GM19240 (cell line): ENCODE measurements at regions not wholly inside any gene's neighbourhood (a gene's known extent, or its start where the extent isn't known, plus 50 kb on each side); places are given as distances from the start of the nearest gene placed in this dataset.

Experiments
- DNase-seq: peaks from one replicate; pipeline ENCODE4 v3.0.0; 2011; ENCODE audit warnings: low spot score; ENCODE audit not compliant: insufficient read length

DNA sequence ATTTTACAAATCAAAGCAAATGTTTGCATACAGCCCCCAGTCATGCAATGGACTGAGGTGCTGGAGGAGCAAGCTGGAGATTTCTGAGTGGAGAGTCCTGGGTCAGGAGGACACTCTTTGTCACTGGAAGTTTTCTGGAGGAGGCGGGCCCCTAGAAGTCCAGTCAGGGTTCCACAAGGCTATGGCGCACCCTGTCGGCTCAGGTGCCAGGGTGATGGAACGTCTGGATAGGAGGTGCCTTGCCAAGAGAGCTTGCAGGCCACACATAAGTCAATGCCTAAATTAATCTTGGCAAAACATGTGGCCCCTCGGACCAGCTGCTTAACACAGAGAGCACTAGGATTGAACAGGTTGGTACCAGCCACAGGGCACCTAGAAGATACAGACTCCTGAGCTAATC, 174.7 kb upstream of the CADM1 start:
- DNase-seq = no peak

DNA sequence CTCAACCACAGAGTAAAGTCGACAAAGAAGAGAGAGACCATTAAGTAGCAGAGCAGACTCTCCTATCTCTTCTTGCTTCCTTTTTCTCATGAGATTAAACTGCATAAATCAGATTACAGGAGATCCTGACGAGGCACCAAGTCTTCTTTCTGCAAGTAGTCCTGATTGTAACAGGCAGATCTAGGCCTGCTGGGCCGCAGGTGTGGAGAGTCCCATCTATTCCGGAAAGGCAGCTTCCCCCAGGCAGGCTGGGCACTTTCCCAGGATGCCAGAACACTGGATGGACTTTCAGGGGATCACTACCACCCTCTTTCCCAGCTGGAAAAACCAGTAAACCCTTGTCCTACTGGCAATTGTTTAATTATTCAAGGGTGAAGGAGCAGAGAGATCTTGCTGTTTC, 173.0 kb upstream of the CADM1 start:
- DNase-seq = no peak

DNA sequence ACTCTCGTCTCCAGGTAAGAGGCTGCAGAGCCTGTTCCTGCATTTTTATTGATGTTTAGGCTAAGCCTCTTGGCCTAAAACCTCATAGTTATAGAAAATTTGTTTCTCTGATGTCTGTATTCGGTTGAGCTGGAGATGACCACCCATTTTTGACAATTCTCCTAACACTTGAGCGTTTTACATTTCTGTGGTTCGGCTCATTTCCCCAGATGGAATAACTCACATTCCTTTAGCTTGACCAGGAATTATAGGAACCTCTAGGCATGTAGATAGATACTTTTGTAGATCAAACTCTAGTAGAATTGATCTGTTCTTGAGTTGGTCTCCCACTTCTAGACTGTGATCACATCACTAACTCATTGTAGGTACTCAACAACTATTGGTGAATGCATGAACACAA, 172.6 kb upstream of the CADM1 start:
- DNase-seq = no peak

DNA sequence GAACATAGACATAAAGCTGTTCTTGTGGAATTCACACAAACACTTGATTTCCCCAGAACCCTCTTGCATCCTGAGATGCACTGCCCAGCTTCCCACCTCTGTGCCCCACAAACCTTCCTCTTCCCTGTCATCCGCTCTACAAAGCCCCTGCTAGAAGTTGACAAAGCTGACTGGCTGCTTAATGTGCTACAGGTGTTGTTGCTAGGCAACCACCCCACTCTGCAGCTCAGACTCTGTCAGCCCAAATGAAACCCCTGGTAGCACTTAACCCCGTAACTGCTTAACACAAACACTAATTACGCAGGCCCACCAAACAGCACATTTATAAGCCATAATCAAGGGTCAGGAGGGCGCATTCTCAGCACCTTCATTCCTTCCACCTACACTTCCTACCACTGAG, 172.0 kb upstream of the CADM1 start:
- DNase-seq = no peak

DNA sequence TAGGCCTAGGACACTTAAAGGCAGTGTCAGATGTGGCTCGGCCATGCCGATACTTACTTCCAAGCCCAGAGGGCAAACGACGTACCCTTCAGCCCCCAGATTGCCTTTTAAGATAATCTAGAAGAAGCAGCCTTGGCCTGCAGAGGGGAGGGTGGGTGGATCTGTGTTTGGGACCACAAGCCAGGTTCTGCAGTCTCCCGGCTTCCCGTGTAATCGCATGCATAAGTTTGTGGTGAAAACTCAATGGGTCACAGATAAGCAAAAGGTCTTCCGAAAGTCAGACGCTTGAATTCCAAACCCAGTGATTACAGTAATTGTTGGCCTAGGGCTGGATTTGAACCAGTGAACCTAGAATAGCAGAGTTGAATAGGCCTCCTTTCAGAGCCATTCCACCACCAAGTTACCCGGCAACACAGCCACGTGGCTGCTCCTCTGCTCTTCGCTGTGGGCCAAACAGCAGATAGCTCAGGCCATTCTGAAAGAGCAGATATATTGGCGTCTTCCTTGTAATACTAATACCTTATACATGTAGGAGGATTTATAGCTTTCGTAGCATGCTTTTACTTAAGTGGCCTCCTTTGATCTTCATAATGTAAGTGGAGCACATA, 170.8 kb upstream of the CADM1 start:
- DNase-seq = no peak

DNA sequence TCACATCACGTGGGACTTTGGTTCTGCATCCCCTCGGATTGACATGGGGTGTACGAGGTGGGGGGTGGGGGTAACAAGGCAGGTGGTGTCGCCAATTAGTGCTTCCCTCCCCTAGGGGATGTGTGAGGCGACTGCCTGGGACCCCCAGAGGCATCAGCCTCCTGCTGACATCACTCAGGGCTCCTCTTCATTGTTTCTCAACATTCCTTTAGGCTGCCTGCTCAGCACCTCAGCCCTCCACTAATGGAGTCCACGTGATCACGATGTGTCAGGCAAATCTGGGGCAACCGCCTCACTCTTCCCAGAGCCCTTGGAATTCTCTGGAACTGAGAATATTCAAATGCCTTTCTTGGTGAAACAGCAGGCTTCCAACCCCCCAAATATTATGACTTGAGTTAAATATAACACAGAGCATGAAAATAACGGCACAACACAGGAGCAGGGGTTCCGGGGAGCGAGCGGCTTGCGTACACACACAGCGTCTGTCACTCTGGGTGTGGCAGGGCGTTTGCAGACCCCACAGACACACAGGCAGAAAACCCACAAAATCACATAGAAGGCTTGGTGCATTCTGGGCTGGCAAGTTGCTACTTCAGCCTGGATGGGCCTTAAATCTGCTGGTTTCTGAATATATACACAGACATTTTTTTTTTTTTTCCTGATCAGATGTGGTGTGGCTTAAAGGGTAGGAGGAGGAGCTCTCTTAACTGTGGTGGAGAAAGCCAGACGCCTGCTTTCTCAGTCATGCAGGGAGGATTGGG, 170.1 kb upstream of the CADM1 start:
- DNase-seq = no peak

DNA sequence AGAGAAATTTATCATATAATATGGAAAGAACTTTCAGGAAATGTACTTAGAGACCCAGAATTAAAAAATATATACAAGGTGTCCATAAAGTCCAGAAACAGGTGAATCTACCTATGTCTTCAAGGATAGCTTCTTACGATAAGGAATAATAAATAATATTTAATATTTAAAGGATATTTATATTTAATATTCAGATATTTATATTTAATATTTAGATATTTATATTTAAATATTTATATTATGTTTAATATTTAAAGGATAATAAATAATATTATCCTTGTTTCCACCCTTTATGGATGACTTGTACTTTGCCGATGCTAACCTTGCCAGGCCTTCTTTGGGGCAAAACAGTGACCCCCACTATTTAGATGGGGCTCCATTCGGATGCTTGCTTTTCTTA, 169.5 kb upstream of the CADM1 start:
- no peak for DNase-seq

- DNase-seq = no peak
Observed at GRCh38 chr11:115672999-115673411, 168.8 kb upstream of the CADM1 start.

GRCh38 chr11:115672412-115672811, 168.2 kb upstream of the CADM1 start:
- DNase-seq = no peak

DNA sequence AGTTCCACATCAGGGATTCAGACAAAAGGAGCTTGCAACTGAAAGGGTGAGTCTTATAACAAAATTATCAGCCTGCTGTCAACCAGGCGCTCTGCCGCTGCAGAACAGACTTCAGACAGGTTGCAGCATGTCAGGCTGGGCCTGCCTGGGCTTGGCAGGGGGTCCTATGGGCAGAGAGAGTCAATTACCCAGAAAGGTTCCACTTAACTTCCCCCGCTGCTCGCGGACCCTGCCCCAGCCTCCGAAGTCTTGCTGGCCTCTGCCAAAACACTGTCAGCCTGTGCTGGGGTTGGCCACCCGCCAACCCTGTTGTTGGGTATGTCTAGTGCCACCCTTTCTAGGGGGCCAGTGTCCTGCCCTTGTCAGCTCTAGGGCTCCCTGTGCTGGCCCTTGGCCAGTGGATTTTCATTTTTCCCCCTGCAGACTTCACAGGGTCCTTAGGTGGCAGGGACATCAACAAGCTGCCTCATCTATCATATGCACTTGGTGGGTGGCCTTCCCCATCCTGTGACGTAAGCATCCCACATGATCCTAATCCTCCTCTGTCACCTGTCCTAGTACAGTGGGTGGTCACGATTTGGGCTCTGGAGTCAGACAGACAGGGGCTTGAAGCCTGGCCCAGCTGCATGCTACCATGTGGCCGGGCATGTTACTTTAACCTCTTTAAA, 166.5 kb upstream of the CADM1 start:
- no peak for DNase-seq

GRCh38 chr11:115665958-115666357, 161.7 kb upstream of the CADM1 start:
- DNase-seq = no peak

DNA sequence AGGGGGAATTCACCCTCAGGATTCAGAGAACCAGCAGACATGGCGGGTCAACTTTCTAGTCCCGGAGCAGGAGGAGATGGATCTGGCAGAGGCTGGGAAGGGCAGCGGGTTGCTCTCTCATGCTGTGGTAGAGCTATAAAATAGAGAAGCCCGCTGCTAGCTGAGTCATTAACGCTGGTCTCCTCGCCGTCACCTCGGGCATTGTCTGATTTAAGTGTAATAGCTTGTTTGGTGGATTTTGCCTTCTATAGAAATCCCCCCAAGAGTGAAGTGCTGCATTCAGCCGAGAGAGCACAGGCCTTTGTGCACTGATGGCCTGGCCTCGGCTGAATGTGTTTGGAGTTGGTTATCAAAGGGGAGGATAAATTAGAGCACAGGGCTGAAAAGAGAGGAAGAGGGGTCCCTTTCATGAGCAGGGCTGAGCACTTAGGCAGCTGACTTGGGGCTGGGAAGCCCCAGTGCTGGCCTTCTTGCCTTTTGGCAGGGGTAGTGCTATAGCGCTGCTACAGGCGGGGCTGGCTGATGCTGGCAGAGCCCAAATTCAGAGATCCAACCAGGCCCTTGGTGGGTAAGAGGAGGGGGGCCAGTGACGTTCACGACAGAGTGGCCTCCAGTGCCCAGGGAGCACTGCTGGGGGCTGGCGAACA, 161.1 kb upstream of the CADM1 start:
- DNase-seq = no peak

- DNase-seq = no peak
Observed at GRCh38 chr11:115664313-115664712, 160.1 kb upstream of the CADM1 start.

DNA sequence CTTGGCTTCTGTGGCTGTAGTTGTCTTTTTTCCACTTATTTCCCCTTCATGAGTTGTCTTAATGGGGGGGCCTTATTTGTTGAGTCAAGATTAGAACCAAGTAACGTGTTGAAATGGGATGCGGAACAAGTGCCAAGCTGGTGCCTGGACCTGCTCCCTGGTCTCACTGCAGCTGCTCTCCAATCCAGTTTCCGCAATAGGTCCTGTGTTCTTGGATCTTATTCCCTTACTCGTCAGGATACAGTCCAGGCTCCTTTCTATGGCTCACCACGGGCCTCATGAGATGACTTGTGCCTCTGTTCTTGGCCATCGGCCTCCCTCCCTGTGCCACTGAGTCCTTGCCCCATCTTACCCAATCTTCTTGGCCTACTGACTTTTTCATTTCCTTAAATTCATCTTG, 159.6 kb upstream of the CADM1 start:
- DNase-seq = no peak

DNA sequence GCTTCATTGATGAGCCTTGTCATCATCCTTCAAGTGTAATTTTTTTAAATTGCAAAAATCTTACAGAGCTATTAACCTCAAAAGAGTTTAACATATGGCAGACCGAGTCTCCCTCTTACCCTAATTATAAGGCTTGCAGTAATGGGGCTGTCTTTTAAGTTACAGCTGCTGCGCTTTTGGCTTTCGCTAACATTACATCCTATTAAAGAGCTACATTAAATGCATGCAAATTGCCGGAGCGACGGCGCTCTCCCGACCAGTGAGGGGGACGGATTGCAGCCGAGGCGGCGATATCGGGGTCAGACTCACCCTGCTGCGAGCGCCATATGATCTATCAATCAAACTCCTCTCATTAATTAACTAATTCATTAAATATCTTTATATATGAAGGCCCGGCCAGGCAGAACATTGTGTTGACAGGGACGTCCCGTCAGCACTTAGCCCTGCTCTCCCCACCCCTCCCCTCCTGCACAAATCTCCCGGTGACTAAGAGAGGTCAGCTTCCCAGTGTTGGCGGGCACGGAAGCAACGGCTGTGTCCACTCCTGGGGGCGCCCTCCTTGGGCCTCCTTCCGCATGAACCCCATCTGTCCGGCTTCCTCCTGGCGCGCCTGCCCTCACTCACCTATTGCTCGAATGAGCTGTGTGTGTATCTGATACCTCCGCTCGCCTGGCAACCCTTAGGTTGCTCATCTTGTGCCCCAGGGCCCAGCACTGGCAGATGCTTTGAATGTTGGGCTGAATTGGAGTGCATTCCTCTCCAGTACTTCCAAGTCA, 156.0 kb upstream of the CADM1 start:
- DNase-seq = no peak

GRCh38 chr11:115659061-115659963, 155.1 kb upstream of the CADM1 start:
- no peak for DNase-seq

GRCh38 chr11:115657586-115657985, 153.4 kb upstream of the CADM1 start:
- no peak for DNase-seq

DNA sequence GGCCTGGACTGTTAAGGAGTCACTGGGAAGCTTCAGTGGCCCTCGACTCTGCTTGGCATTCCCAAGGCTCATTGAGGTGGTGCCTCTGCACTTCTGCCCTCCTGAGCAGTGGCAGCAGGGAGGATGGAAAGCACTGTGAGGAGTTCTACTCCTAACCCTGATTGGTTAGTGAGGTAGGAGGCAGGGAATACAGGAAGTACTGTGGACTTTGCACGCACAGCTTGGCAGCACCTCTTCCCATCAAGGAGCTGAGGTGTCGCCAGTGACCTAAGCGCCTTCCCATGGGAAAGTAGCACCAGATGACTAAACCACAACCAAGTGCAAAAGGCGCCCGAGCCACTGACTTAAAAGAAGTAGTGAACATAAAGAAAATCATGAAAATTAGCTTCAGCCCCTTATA, 152.5 kb upstream of the CADM1 start:
- DNase-seq = no peak

GRCh38 chr11:115656041-115656440, 151.8 kb upstream of the CADM1 start:
- no peak for DNase-seq

DNA sequence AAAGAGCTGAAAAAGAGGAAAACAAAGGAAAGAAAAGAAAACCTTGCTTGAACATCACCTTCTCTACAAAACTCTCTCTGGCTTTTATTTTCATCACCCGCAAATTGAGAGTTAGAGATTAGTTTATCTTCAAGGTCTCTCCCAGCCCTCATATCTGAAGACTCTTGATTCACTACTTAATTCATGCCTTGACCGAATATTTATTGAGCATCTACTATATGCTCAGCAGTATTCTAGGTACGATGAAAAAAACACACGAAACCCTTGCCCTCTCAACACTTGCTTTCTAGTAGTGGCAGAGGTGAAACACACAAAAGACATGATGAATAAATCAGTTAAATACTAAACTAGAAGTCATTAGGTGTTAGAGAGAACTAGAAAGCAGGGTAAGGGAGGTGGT, 150.6 kb upstream of the CADM1 start:
- no peak for DNase-seq
